HG03460 (cell line): ENCODE measurements at regions not wholly inside any gene's neighbourhood (a gene's known extent, or its start where the extent isn't known, plus 50 kb on each side); places are given as distances from the start of the nearest gene placed in this dataset.

Experiments
- ATAC-seq: cut with Tn5 transposase; IDR thresholded peaks from one replicate; pipeline ENCODE4 v1.9.1; 2021; ENCODE audit not compliant: unreplicated experiment

DNA sequence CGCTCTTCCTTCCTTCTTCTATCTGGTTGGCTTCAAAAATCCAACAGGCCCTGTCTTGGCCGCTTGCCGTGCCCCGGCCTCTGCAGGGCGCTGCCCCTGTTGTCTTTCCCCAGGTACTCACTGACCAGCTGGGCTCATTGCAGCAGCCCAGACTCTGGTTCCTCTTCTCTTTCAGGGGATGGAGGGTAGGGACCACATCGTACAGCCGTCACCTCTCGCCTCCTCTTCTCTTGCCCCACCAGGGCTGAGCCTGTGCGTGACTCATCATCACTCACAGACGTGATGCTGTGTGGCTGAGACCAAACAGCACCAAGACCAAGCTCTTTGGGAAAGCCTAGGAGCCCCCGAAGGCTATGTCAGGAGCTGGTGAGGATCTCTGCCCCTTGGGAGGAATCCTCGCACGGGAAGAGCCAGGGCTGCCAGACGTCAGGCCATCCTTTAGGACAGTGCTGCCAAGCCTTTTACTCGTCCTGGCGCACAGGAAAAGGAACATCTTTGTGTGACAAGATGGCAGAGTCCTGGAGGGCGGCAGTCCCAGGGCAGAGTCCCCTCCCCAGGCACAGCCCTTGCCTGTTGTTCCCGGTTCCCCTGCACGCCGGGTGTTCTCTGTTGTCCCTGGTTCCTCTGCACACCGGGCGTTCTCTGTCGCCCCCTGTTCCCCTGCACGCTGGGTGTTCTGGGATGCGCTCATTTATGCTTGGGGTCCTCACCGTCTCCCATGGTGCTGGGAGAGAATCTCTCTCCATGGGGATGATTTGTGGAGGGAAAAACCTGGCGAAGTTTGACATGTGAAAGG lies 188.5 kb upstream of the SHH start:
- no peak for ATAC-seq

DNA sequence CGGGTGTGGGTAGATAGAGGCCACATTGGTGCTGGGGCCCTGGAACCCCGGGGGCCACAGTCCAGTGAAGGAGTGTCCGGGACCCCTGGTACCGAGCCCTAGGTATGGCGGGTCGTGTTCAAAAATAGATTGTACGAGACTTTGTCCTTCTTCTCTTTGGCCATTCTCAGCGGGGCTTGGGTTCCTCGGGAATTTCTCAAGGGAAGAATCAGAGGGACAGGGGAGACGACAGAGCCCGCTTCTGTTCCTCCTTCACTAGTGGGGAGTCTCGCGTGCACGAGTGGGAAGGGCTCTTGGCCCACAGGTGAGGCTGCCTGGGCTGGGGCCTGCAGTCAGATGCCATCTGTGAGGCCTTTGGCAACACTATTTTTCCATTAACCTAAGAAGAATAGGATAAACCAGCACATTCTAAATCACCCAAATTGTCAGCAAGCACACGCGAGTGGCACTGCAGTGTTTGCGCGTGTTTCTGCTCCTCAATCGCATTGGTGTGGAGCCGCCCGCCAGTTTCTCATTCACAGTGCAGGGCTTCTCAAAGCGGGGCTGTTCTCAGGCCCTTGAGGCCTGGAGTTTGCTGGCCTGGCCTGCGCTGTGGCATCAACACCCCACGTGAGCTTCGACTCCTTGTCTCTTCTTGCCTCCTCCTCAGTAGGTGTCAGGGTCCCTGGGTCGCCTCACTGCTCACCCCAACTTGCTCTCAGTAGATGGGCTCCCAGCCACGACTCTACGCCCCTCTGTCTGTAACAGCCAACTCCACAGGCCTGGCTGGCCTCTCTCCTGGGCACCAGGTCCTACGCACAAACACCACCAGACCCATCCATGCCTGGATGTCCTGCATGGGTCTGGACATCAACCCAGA lies 187.6 kb upstream of the SHH start:
- no peak for ATAC-seq

DNA sequence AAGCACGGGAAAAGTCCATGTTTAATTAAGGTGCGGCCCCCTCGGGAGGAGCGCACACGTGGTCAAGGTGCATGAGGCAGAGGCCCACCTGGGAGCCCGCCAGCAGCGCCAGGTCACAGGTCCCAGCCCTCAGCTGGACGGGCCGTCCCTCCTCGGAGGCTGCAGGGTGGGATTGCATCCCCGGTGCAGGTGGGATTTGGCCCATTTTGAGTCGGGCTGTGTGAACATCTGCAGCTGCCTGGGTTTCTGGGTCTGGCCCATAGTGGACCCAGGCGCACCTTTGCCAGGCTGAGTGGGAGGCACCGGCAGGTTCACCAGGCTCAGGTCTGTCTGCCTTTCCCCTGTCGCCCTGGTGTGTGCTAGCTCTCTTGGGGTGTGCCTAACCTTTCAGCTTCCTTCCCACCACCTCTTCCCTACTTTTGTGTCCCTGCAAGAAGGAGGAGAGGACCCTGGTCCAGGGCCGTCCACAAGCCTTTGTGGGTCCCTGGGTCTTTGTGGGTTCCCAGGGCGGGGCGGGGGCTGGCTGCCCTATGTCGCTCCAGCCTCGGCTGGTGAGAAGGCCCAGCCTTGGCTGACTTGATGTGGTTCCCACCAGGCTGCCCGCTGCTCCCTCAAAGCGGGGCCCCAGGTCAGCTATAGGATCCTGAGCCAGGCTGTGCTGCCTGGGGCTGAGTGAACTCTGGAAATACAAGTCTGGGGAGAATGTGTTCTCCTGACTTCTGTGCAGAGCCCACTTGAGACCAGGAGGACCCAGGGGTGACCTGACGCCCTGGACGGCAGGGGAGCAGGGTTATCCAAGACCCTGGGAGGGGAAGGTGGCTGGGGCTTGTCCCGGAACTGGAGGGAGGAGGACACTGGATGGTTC lies 186.7 kb upstream of the SHH start:
- ATAC-seq = no peak

DNA sequence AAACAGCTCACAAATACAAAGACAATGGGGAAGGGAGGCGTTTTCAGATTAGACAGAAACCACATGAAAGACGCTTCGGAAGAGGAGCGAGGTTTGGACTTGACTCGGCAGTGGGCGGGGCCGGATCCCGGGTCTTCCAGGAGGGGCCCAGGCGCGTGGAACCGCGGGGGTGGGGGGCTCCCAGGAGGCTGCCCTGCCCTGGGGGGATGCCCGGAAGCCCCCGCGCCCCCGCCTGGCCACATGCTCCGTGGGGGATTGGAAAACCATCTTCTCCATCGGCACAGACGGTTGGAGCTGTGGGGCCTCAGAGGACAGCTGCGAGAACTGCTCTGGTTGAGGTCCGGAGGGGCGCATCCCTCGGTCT lies 186.0 kb upstream of the SHH start:
- no peak for ATAC-seq

DNA sequence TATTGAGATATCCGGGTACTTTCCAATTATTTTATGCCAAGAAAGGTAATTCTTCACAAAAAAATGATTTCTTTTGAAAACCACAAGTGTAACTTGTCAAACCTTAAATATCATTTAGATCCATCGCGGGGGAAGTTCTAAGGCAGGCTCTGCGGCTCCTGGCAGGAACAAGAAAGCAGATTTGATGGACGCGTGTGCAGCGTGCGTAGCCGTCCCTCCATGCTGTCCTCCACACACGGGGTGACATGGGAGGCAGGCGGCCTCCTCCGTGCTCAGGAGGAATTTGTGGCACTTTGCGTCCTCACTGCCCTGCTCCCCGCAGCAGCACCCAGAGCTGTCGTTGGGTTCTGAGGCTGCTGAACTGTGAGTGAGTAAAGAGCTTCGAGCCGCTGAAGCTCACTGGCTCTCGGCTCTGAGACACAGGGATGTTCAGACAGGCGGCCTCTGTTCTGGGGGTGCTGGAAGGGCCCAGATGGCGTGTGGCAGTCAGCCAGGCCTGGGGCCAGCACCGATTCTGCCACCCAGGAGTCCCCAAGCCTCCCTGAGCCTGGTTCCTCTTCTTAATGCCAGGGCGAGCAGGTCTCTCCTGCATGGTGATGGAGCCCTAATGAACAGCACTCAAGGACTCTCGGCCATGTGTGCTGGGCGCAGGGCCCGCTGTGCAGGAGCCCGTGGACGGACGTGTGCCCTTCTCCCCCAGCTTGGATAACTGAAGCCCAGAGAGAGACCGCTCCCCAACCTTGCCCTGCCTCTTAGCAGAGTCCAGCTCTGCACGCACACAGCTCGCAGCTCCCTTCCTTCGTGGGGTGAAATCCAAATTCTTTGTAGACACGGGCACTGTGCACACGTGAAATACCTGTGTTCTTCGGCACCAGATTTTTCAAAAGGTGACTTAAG lies 185.4 kb upstream of the SHH start:
- ATAC-seq = no peak

DNA sequence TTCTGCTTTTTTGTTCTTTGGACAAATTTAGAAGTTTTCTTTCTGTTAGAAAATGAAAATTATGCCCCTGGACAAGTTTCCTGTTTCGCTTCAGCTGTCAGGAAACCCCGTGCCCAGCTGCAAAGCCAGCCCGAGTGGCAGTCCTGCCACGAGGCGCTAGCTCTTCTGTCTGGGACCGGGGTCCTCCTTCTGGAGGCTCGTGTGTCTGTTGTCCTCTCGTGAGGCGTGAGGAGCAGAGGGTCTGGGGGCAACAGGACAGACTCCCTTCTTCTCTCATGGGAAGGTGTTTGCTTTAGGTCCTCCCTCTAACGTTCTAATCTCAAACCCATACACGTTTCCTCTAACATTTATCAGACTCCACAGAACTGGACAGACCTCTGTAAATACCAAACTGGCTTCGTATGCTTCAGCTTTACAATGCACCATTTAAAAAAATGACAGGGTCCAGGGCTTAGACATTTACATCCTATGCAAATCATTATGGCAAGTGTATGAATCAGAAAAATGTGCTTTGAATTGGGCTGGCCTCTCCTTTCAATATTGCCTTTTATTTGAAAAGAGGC lies 184.5 kb upstream of the SHH start:
- ATAC-seq = no peak

DNA sequence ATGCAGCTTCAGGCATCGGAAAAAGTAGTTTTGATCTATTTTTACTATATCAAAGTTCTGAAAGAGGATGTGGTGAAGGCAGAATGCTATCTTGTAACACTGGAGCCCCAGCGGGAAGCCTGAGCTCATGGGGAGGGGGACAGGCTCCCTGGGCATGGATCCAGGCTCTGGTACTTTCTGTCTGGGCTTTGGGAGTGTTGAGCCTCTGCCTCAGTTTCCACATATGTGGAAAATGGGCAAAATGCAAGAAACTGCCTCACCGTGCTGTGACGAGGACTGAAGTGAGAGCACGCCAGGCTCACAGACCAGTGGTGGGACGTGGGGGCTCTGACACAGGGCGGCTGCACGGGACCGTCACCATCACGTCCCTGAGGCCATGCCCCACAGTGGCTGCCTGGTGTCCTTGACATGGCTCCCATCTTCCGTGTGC lies 182.9 kb upstream of the SHH start:
- no peak for ATAC-seq

DNA sequence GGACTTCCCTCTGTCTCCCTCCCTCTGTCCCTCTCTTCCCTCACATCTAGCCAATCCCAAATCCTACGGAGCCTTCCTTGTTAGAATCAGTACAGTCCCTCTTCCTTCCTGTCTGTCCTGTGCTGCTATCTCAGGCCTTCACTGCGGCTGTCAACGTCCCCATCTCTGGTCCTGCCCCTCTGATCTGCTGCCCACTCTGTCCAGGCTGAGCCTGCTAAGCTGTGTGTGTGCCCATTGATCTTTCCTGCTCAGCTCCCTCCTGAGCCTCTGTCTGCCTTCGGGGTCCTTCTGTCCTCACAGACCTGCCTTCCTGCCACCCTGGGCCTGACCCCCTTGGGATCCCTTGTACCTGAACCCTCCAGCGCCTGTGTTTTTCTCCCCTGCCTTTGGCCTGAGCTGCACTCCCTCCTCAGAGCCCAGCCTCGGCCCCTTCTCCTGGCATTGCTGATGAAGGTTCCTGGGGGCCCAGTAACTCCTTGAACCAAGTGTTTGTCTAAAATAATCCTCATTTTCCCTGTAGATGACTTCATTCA lies 182.1 kb upstream of the SHH start:
- no peak for ATAC-seq

DNA sequence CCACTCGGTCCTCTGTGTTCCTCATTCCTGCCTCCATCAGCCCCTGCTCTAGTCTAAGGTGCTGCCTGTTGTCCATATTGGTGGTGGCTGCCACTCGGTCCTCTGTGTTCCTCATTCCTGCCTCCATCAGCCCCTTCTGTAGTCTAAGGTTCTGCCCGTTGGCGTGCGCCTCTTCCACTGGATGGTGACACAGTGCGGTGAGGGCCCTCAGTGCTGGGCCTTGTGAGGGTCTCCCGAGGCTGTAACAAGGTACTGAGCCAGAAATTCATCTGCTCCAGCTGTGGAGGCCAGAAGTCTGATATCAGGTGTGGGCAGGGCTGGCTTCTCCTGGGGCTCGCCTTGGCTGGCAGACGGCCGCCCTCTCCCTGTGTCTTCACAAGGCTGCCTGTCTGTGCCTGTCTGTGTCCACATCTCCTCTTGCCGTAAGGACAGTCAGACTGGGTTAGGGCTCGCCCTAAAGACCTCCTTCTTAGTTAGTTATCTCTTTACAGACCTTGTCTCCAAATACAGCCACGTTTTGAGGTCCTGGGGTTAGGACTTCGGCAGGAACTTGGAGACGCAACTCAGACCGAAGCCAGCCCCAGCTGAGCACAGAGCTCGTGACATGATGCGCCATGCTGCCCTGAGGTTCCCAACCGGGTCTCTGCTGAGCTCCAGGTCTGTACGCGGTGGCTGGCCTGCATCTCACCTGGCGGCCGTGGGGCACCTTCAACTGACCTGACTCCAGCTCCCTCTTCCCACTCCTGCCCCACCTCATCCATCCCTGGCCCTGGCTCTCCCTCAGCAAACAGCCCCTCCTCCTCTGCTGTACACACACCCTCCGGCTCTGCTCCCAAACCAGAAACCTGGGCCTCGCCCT lies 181.4 kb upstream of the SHH start:
- no peak for ATAC-seq

DNA sequence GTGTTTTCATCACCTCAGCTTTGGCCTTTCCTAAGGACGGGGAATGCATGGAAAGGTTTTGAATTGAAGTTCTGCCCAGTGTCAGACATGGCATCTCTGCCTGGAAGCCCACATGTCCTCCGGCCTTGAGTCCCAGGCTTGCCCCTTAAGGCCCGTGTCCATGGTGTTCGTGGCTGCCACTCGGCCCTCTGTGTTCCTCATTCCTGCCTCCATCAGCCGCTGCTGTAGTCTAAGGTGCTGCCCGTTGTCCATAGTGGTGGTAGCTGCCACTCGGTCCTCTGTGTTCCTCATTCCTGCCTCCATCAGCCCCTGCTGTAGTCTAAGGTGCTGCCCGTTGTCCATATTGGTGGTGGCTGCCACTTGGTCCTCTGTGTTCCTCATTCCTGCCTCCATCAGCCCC lies 180.7 kb upstream of the SHH start:
- no peak for ATAC-seq

DNA sequence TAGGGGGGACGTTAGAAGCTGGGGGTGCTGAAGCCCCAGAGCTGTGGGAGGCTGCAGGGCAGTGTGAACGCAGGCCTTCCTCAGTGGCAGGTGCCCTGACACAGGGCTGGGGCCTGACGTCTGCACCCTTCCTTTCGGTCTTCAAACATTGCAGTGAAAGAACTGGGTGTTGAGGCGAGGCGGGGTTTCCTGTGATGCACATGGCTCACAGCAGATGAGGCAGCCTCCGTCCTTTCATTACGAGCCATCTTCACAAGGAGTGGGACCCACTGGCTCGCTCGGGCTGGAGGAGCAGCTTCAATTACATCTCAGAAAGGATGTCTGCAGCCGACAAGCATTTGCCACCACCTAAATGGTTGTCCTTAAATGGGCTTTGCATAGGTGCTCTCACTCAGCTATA lies 180.3 kb upstream of the SHH start:
- no peak for ATAC-seq

DNA sequence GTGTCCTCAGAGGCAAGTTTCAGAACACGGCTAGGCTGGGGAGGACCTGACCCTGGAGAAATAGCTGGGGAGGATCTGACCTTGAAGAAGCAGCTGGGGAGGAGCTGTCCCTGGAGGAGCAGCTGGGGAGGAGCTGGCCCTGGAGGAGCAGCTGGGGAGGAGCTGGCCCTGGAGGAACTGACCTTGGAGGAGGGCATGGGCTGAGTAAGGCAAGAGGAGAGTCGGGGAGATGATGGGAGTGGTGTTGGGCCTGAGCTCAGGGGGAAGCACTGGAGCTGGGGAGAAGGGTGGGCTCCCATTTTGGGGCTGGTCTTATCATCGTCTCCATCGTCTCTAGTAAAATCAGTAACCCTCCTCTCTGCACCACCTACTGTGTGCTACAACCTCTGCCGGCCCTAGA lies 179.8 kb upstream of the SHH start:
- no peak for ATAC-seq

DNA sequence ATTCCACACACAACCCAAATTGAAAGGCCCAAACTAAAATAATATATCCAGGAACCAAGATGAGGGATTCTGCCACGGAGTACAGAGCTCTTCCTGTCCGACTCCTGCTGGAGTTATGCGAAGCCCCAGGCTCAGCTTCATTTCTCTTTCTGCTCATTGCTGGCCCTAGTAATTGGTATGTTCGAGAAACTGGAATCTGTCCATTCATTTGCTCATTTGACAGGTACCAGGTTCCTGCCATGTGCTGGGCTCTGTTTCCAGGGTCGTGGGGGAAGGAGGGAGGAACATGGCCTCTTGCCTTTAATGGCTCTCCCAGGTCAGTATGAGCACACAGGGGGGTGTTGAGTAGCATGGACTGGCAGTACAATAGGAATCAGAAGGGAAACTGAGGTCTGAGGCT lies 179.2 kb upstream of the SHH start:
- no peak for ATAC-seq

DNA sequence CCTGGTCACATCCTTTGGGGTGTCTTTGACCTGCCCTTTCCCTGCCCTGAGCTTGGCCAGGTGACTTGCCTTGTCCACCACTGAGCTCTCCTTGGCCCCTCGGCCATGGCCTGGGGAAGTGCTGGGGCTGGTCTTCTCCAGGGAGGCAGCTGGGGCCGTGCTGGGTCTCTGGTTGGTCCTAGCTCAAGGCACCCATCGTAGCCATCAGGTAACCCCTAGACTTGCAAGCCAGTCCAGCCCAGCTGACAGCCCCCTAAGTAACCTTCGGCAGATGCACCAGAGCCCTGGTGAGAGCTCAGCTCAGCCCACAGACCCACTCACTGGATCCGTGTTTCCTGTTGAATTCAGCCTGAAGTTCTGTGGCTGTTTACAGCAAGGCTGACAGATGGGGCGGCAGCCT lies 176.2 kb upstream of the SHH start:
- no peak for ATAC-seq

DNA sequence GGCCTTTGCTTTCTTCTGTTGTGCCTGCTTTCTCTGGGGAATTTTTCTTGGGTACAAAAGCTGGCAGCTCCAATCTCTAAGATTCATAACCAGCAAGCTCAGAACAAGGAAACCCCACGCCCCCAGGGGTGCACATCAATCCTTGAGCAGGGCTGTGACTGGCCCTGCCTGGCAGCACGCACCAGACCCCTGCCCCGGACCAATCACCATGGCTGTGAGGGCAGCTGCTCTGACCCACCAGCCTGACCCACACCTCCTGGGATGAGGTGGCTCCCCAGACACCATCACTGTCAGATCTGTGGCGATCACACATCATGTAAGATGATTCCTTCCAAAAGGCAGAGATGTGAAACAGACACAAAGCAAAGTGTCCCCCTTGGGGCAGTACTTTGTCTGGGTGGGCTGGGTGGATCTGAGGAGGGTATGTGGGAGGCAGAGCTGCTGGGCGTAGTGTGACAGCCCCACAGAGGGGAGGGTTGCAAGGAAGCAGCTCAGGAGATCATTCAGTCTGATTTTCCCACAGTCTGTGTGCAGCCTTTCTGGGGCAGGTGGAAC lies 175.5 kb upstream of the SHH start:
- ATAC-seq = no peak

DNA sequence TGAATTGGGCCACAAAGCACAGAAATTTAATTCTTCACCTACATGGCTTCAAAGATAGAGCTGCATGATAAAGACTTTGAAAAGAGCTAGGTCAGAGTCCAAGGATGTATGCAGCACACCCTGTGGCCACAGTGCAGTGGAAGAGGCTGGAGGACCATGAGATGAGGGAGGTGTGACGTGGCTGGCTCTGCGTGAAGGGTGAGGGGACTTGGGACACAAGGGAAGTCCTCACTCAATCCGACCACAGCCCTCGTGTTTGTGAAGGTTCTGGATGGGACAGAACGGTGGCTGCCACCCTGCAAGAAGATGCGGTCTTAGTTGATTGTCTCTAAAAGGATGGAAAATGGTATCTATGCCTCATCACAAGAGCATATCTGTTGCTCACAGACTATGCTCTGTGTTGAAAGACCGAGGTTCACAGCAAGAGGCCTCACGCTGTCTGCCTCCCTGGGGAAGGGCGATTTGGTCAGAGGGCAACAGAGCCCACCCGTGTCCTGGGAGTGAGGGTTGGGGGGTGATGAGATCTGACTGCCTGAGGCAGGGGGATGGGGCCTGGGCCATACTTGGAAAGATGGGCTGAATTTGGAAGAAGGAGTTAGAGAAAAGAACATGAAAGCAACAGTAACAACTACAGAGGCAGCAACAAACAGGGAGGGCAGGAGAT lies 174.4 kb upstream of the SHH start:
- no peak for ATAC-seq

DNA sequence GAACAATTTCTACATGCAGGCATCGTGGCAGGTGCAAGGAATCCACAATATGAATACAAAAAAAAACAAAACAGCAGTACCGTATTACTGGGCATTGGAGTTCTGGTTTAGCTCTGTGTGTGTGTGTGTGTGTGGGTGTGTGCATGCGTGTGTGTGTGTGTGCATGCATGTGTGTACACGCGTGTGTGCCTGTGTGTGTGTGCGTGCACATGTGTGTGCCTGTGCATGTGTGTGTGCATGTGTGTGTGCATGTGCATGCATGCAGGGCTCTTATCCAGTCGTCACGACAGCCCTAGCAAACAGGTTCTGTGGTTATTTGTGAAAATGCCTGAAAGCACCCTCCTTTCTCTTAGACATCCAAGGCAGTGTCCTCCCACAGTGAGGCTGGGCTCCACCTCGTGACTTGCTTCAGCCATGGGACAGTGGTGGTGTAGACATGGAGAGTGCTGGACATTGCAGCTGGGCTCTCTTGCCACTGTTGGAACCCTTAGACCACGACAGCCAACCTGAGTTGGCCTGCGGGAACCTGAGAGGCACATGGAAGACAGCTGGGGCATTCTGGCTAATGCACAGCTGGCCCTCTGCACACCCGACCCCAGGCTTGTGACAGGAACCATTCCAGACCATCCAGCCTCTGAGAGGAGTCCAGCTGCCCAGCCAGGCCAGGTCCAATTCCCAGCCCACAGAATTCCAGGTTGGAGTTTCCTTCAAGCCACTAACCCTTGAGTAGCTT lies 173.4 kb upstream of the SHH start:
- ATAC-seq = no peak
